HG03439 (cell line): ENCODE measurements at regions not wholly inside any gene's neighbourhood (a gene's known extent, or its start where the extent isn't known, plus 50 kb on each side); places are given as distances from the start of the nearest gene placed in this dataset.

Source experiments
- ATAC-seq: cut with Tn5 transposase; IDR thresholded peaks from one replicate; pipeline ENCODE4 v1.9.1; 2021; ENCODE audit warnings: mild to moderate bottlenecking, moderate library complexity; ENCODE audit not compliant: unreplicated experiment

DNA sequence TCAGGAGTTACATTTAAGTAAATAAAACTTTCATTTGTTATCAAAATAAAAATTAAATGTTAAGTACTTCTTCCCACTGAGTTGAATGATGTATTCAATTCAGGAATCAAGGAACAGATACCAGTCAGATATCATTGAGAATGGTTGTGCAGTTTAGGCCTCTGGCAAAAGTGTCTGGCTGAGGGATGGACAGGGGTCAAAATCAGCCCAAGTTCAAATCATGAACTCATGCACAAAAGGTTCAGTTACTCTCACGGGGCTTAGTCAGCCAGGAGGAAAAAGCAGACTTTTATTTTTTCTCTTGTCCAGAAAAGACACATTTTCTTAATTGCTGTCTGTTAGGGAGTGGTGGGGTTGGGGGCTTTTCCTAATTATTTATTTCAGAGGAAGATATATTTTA is 166.3 kb downstream of the RASSF9 start:
- ATAC-seq = no peak

DNA sequence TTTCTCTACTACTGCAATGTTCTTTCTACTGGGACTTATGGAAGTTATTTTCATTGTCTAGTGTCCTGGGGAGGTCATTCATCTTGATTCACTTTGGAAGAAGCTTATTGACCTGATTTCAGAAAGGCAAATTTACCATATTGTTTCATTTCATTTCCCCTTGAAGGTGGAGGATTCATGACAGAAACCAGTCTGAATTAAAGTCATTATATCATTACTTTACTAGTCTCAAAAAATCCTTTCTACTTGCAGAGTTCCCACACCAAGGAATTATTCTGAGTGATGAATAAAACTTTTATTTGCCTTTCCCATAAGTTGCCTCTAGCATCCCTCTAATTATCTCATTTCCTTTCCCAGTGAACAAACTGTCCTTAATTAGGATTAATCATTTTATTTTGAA is 163.8 kb downstream of the RASSF9 start:
- no peak for ATAC-seq

DNA sequence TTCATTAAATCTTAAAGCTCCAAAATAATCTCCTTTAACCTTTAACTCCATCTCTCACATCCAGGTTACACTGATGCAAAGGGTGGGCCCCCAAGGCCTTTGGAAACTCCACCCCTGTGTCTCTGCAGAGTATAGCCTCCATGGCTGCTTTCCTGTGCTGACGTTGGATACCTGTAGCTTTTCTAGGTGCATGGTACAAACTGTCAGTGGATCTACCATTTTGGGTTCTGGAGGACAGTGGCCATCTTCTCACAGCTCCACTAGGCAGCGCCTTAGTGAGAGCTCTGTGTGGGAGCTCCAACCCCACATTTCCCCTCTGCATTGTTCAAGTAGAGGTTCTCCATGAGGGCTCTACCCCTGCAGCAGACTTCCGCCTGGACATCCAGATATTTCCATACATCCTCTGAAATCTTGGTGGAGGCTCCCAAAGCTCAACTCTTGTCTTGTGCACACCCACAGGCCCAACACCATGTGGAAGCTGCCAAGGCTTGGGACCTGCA is 162.2 kb downstream of the RASSF9 start:
- no peak for ATAC-seq

DNA sequence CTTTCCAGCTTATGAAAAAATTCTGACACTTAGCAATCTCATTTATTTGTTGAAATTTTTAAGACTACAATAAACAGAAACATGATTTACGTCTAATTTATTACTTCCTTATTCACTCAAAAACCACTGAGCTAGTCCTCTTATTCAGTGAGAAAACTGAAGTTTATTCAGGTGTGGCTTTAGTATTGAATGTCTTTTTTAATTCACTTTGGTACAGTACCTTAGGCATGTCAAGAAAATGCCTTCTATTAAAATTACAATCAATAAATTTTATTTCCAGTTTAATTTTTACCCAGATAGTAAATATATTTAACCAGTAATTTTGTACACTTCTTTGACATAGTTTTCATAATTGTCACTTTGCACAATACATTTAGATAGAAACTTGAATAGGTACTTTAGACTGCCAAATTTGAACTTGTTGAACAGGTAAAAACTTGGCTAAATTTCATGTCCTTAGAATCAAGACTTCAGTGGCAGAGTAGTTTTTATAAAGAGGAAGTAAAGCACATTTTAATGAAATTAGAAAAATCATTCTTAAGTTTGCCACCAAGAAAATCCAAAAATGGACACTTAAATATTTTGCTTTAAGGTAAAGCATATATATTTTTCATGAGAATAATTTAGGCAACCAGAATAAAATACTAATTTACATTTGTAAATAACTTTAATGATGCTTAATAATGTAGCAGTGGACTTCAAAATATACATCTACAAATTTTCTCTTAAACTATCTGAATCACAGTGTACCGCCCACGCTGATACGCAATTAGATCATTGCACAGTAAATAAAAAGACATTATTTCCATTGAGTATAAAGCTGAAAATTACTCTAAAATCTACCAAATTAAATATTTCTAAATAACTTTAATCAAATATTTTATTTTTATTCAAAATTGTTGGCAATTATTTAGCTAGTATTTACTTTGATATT is 159.1 kb downstream of the RASSF9 start:
- no peak for ATAC-seq

DNA sequence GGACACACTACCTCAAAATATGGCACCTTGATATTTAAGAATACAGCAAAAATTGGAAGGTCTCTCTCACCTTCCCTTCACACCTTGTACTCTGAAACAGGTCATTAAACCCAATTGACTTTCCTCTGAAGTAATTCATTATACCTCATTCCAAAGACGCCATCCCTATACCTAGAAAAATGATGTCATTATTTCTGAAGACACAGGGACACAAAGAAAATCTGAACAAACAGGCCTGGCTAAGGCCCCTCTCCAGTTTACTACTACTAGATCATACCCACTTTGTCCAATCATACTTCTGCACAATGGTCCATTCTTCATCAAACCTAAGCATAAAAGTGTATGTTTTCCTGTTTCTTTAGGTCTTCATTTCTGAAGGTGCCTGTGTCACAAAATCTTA is 156.9 kb downstream of the RASSF9 start:
- no peak for ATAC-seq

DNA sequence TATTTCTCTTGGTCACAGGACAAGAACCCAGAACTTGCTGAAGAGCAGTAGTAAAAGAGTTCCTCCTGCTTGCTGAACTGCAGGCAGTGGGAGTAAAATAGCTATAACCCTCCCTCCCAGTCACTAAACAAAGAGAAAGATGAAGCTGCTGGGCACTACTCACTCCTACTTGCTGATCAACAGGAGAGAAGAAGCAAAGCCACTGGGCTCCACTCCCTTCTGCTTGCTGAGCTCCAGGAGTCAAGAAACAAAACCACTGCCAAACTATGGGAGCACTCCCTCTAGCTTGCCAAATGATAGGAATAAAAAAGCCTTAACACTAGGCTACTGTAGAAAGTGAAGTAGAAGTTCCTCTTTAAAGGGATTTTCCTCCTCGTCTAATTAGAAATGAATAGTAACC is 155.3 kb downstream of the RASSF9 start:
- ATAC-seq = no peak

DNA sequence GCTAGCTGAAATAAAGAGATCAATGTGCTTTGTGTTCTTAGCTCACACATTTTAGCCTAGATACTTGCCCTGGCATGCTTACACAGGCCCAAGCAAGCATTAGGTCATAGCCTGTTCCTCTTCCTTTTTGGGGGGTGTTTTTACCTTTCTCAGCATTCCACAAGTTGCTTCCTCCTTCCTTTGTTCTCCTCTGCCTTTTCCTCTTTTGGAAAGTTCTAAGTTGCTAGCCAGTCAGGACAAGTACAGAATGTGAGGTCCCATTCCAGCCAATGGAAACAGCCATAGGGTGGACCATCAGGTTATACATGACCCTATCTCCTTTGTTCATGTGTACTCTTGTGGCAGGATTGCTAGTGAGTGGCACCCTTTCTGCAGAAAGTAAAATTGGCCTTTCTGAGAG is 154.9 kb downstream of the RASSF9 start:
- no peak for ATAC-seq

DNA sequence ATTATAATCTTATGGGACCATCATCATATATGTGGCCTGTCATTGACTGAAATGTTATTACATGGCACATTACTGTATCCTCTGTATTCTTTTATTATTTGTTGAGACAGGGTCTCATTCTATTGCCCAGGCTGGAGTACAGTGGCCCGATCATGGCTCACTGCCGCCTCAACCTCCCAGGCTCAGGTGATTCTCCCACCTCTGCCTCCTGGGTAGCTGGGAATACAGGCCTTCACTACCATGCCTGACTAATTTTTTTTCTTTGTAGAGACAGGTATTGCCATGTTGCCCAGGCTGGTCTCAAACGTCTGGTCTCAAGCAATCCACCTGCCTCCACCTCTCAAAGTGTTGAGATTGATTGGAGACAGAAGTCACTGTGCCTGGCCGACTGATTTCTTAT is 153.2 kb downstream of the RASSF9 start:
- no peak for ATAC-seq

DNA sequence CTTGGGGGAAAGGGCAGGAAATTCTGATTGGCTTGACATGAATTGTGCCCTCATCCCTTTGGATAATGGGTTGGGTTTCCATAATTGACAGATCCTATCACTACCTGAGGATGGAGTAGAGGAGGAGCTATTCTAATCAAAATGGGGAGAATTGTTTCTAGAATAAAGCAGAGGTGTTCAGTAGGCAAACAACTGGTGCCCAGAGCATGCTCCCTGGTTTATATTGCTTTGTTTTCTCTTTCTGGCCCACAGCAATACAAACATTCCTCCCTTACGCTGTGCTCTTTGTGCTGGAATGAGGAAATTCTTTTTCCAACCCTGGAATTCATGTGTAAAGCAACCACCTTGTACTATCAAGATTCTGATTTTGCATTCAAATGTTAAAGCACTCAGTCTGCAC is 147.4 kb downstream of the RASSF9 start:
- no peak for ATAC-seq

DNA sequence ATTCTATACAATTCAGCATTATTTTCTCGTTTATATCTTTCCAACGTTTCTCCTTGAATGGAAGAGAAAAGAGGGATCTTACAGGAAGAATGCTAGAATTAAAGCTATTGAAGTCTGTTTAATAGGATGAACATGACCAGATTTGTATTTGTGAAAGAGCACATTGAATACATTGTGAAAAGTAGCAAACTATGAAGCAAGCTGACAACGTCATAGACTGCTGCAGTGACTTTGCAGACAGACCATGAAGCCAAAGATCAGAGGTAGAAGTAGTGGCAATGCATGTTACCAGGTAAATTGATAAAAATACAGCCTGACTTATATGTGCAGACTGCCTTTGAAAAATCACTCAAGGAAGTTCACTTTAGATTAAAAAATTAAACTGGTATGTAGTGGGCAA is 146.1 kb downstream of the RASSF9 start:
- ATAC-seq = no peak

DNA sequence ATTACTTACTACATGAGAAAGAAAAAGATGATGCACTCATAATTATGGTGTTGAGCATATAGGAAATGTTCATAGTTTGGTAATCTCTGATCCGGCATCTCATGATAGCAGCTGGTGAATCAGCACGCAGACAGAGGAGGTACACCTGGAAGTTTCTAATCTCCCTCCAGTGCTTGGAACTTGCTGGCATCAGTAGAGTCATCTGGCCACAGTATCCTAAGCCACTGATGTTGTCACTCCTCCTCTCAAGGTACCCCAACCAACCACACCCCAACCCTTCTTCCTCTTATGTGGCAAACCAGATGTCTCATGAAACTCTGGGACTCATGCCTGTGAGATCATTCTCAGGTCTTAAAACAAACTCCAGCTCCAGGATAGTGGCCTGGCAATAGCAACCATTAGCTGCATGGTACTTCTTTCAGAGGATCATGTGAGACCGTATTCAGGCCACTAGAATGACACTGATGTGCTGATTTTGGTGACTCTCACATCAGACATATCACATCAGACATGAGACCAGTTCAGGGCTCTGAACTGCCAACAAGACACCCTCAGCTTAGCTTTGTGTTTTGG is 143.0 kb downstream of the RASSF9 start:
- no peak for ATAC-seq

DNA sequence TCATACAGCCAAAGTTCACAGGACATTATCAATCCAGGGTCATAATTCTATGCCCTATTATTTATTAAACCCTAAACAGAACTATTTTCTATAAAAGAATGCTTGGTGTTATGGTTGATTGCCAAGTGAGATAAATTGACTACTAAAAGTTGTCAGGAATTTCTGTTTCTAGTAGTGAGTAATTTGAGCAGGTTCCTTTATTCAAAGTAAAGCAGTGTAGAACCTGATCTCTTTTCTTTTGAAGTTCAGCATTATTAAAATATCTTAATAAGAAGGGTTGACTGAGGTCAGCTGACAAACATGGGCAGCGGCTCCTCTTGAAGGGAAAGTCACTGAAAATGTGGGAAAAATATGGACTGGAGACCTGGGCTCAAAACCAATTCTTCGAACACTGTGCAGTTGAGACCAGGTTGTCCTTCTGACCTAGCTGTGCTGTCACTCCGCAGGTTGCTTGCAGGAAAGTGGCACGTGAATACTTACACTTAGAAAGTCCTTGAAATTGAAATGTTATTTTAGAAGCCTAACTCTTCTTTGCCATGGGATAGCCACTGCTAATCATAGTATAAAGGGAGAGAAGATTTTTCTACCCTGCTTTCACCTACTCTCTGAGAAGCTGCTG is 141.0 kb downstream of the RASSF9 start:
- ATAC-seq = no peak

DNA sequence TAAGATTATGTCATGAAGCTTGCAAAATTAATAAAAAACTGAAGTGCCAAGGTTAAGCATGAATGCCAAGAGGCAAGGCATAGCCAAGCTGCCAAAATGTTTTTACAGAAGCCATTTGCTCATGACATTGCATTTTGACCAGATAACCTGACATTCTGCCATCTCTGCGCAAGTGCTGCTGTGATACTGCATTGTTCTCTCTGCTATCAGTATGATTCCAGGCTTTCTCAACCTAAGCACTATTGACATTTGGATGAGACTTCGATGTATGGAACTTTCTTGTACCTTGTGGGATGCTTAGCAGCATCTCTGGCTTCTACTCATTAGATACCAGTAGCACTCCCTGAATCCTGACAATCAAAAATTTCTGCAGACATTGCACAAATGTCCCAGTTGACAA is 139.2 kb downstream of the RASSF9 start:
- ATAC-seq = no peak

DNA sequence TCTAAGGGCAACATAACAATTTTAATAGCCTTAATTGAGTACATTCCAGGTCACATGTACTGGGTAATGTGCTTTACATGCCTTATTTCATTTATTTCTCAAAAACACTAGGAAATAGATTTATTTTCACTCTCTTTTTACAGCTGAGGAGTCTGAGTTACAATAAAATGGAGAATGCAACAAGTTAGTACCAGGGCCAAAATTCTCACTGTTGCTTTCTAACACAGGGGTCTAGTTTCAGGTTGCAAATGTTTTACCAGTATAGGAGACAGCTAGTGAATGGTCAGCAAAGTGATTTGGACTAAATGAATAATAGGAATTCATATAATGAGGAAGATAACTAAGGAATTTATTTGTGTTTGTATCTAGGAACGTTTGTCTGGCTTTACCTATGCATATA is 137.3 kb downstream of the RASSF9 start:
- no peak for ATAC-seq

DNA sequence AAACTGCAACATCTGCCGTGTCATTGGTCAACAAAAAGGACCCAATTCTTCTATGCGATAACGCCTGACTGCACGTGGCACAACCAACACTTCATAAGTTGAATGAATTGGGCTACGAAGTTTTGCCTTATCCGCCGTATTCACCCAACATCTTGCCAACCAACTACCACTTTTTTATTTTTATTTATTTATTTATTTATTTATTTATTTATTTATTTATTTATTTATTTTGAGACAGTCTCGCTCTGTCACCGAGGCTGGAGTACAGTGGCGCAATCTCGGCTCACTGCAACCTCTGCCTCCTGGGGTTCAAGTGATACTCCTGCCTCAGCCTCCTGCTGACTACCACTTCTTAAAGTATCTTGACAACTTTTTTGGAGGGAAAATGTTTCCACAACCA is 127.4 kb downstream of the RASSF9 start:
- no peak for ATAC-seq

DNA sequence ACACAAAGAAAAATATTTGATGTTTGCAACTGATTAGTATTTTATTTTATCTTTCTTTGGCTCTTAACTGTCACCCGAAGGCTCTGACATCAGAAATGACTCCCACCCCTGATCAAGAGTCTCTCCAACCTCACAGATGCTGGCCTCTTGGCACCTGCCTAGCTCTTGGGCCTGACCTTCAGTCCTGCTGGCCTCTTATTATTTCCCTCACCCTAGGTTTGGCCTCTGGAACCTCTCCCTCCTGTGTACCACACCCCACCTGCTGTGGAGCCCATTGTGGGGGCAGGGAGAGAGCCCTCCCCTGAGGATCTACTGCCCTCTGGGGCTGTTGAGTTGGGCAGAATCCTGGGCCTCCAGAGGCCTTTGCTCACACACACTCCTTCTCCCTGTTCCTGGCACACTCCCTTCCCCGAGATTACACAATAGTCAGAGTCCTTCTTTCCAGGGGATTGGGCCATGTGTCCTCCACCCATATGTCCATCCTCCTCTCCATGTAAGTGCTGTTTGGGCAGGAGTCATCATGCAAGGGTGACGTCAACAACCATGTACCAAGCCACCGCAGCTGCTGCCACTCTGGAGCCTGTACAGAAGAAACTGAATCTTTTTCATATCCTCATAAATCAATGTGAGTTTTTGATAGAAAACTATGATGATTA is 124.3 kb downstream of the RASSF9 start:
- no peak for ATAC-seq

DNA sequence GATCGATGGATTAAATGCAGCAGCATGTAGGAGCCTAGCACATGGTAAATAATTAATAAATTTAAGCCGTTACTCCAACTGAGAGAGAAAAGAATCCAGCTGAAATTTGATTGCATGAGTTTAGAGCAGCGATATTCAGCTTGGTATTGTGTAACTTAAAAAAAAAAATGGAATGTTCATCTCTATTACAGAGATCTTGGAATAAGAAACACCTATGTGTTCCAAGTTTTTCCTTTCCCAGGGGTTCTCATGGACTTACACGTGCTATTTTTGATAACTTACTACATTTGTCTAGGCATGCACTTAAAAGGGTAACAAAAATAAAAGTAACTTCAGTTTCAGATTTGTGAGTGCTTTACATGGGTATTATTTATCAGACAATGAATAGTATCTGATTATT is 122.8 kb downstream of the RASSF9 start:
- no peak for ATAC-seq

DNA sequence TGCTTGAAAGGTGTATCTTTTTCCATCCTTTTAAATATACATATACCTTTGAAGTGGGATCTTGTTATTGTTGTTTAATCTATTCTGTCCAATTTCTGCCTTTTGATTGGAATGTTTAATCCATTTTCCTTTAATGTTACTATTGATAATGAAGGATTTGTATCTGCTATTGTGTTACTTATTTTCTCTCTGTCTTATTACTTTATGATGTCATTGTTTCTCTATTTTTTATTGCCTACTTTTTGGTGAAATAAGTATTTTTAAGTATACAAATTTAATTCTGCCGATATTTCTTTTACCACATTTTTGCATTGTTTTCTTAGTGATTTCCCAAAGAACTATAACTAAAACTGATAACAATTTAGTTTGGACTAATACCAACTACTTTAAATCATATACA is 121.8 kb downstream of the RASSF9 start:
- ATAC-seq = no peak

DNA sequence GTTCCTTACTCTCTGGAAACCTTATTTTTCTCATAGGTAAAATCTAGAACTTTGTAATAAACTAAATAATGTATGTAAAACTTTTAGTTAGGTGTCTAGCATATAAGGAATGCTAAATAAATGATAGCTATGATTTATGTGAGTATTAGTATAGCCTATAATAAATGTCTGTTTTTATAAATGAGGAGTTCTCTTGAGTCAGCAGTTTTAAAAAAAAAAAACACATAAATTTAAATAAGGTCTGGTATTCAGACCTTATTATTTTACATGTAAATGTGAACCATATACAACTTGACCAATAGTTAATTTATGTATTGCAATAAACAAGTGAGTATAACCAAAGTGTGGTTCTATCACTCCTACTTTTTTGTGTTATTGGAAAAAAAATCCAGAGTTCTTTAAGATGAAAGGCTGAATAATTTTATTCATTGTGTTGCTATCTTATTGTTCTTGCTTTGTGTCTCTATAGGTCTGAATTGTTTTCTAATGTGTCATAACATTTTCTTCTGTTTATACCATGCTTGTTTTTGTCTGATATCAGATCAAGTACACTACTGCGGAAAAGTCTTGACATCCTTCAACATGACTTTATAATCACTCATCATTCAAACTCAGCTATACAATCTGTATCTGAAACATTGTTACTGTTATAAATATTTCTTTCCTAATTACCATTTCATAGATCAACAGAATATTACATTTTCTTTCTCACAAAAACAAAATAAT is 115.7 kb downstream of the RASSF9 start:
- no peak for ATAC-seq

DNA sequence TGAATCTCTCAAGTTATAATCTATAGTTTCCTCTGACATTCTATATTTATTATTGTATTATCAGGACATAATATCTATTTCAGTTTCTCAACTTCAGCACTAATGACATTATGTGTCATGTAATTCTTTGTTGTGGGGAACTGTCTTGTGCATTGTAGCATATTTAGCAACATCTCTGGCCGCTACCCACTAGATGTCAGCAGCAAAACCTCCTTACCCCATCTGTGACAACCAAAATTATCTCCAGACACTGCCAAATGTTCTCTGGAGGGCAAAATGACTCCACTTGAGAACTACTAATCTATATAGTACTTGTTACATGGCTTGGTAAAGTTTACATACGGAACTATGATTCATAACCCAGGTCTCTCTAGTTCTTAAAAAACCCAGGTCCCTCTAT is 110.2 kb downstream of the RASSF9 start:
- ATAC-seq = no peak
